ENCODE measurements at regions not wholly inside any gene's neighbourhood (a gene's known extent, or its start where the extent isn't known, plus 50 kb on each side); places are given as distances from the start of the nearest gene placed in this dataset.

- ChIA-PET POLR2A (no interaction called here), SMC1A (ENCODE audit: uncharacterized antibody, unreplicated experiment) (no interaction called here), CTCF (no interaction called here), RAD21 (ENCODE audit: unreplicated experiment) (no interaction called here)
- TF ChIP-seq FOXM1 (IDR thresholded peaks at IDR 0.05; ENCODE audit: low read depth, low read length) (no peak), E2F4 (IDR thresholded peaks at IDR 0.05; ENCODE audit: low read depth, low read length) (no peak), SREBF1 (IDR thresholded peaks at IDR 0.05; ENCODE audit: low read length) (no peak), IRF4 (IDR thresholded peaks at IDR 0.05; ENCODE audit: low read depth, low read length) (no peak), NFYB (IDR thresholded peaks at IDR 0.05; ENCODE audit: insufficient read depth, low read depth, low read length) (no peak), STAT1 (conservative IDR thresholded peaks at IDR 0.05) (no peak), ZNF687 (IDR thresholded peaks at IDR 0.05) (no peak), ZNF217 (IDR thresholded peaks at IDR 0.05) (no peak), ZZZ3 (IDR thresholded peaks at IDR 0.05; ENCODE audit: control insufficient read depth, insufficient read length, low read depth) (no peak), MXI1 (IDR thresholded peaks at IDR 0.05; ENCODE audit: low read depth, low read length) (no peak), SMARCA5 (IDR thresholded peaks at IDR 0.05) (no peak), FOS (IDR thresholded peaks at IDR 0.05; ENCODE audit: borderline replicate concordance, extremely low read depth, insufficient read length) (no peak), ZSCAN29 (IDR thresholded peaks at IDR 0.05) (no peak), CEBPB (IDR thresholded peaks at IDR 0.05; ENCODE audit: borderline replicate concordance in 1 of 2, low read depth in 2 of 2, low read length in 2 of 2) (no peak), ESRRA (IDR thresholded peaks at IDR 0.05; ENCODE audit: low read length) (no peak)
- TF ChIP-seq, protein P1, sequence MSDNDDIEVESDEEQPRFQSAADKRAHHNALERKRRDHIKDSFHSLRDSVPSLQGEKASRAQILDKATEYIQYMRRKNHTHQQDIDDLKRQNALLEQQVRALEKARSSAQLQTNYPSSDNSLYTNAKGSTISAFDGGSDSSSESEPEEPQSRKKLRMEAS (IDR thresholded peaks at IDR 0.05; ENCODE audit: low read depth, low read length): no peak
- TF ChIP-seq, protein P2, sequence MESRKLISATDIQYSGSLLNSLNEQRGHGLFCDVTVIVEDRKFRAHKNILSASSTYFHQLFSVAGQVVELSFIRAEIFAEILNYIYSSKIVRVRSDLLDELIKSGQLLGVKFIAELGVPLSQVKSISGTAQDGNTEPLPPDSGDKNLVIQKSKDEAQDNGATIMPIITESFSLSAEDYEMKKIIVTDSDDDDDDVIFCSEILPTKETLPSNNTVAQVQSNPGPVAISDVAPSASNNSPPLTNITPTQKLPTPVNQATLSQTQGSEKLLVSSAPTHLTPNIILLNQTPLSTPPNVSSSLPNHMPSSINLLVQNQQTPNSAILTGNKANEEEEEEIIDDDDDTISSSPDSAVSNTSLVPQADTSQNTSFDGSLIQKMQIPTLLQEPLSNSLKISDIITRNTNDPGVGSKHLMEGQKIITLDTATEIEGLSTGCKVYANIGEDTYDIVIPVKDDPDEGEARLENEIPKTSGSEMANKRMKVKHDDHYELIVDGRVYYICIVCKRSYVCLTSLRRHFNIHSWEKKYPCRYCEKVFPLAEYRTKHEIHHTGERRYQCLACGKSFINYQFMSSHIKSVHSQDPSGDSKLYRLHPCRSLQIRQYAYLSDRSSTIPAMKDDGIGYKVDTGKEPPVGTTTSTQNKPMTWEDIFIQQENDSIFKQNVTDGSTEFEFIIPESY (IDR thresholded peaks at IDR 0.05): no peak
- no peak for ATAC-seq
- Histone ChIP-seq H3K27ac (ENCODE audit: control insufficient read depth, insufficient read depth) (no peak overlapping the region), H3K9me3 (replicated peaks; ENCODE audit: control insufficient read depth, insufficient read depth, low read length) (no peaks in the 10 kb centered on the region), H3K27me3 (replicated peaks in 1 of 2; ENCODE audit: control insufficient read depth in 2 of 2, insufficient read depth in 2 of 2, low read length in 1 of 2) (no peaks in the 10 kb centered on the region), H3K4me2 (ENCODE audit: control insufficient read depth, insufficient read depth) (no peak overlapping the region), H2AFZ (ENCODE audit: control insufficient read depth, low read depth, low read length) (no peak overlapping the region), H3K79me2 (ENCODE audit: control insufficient read depth, insufficient read depth, low read length) (no peaks in the 10 kb centered on the region), H3K4me3 (no peak overlapping the region), H3K36me3 (ENCODE audit: control insufficient read depth in 2 of 2, insufficient read depth in 2 of 2, low read length in 1 of 2) (no peaks in the 10 kb centered on the region), H3K9ac (ENCODE audit: control insufficient read depth, insufficient read depth, low read length) (no peak overlapping the region), H4K20me1 (ENCODE audit: control insufficient read depth, insufficient read depth) (no peaks in the 10 kb centered on the region), H3K4me1 (ENCODE audit: control insufficient read depth, insufficient read depth, low read length) (no peaks in the 10 kb centered on the region)
- no TSS peak for BruUV-seq (replicated peaks)
- in situ Hi-C loops (cut with MboI) (no loop called here), intact Hi-C loops (cut with micrococcal nuclease; ENCODE audit: unreplicated experiment) (no loop called here)
- no peak for FAIRE-seq
- 32% methylated on average over 3 of the region's 3 CpGs for WGBS (ENCODE audit: insufficient coverage, insufficient replicate concordance, low lambda C conversion rate, missing lambda C conversion rate)
- DNase-seq (ENCODE audit: low read depth, low spot score): no peak
Observed at GRCh38 chr7:94810496-94810895, 96.9 kb upstream of the PPP1R9A start.

Measured in GM12878 (cell line).